Fibroblast of gingiva (primary cell): ENCODE measurements at regions not wholly inside any gene's neighbourhood (a gene's known extent, or its start where the extent isn't known, plus 50 kb on each side); places are given as distances from the start of the nearest gene placed in this dataset.

Experiments used
- DNase-seq: peaks from one replicate; pipeline ENCODE4 v3.0.0-alpha.2; 2011; ENCODE audit warnings: low read depth

GRCh38 chr1:225707824-225708223, 54.9 kb upstream of the ENAH start:
- DNase-seq, result no peak

GRCh38 chr1:225709101-225709500, 56.2 kb upstream of the ENAH start:
- no peak for DNase-seq

GRCh38 chr1:225710804-225711203, 57.9 kb upstream of the ENAH start:
- DNase-seq, result peak; percentile 47

DNA sequence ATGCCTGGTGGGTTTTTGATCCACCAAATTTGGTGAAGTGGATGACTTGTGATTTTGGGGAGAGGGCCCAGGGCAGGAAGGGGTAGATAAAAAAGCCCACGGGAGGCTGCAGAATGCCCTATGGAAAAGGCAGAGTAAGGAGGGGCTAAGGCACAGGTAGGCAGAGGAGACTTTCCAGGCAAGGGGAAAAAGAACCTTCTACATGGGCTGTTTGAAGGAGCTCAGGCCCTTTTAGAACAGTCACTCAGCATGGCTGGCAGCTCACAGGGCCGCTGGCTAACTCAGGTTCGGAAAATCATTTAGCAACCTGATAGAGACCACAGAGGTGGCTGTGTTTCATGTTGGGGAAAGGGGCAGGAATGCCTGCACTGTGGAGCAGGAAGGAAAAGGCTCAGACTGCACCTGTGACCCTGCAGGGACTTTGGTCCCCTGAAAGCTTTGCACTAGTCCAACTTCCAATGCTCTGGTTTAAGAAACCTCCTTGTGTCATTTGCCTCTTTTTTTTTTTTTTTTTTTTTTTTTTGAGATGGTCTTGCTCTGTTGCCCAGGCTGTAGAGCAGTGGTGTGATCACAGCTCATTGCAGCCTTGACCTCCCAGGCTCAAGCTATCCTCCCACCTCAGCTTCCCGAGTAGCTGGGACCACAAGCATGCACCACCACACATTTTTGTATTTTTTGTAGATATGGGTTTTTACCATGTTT, 58.5 kb upstream of the ENAH start:
- DNase-seq, result no peak

GRCh38 chr1:225712391-225712790, 59.5 kb upstream of the ENAH start:
- peak; percentile 55 for DNase-seq

DNA sequence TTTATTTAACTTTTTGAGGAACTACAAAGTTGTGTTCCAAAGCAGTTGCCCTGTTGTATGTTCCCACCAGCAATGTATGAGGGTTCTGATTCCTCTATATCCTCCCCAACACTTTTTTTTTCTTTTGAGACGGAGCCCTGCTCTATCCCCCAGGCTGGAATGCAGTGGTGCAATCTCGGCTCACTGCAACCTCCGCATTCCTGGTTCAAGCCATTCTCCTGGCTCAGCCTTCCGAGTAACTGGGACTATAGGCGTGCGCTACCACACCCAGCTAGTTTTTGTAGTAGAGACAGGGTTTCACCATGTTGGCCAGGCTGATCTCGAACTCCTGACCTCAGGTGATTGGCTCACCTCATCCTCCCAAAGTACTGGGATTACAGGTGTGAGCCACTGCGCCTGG, 60.4 kb upstream of the ENAH start:
- no peak for DNase-seq

GRCh38 chr1:225720937-225721336, 56.7 kb upstream of the SRP9 start:
- DNase-seq, result no peak

- DNase-seq, result no peak
Measured at GRCh38 chr1:225724251-225724650, 53.4 kb upstream of the SRP9 start.
